B cell (primary cell): ENCODE measurements at regions not wholly inside any gene's neighbourhood (a gene's known extent, or its start where the extent isn't known, plus 50 kb on each side); places are given as distances from the start of the nearest gene placed in this dataset.

Source experiments
- ATAC-seq: fragments of 200-7000 bp; cut with Tn5 transposase; one replicate; pipeline ENCODE4 v1.10.0; 2021; ENCODE audit warnings: low read depth, mild to moderate bottlenecking, moderate number of reproducible peaks, moderate library complexity
- CTCF ChIA-PET: fragments of 350-600 bp; sonication (Branson Sonifier 250); formaldehyde crosslinking; loops from one replicate; lab custom pipeline; 2021; ENCODE audit warnings: antibody characterized with exemption, inconsistent platforms; lab: Charles Lee
- POLR2A ChIA-PET: fragments of 350-600 bp; sonication (Branson Sonifier 250); formaldehyde crosslinking; loops from one replicate; lab custom pipeline; 2021; ENCODE audit warnings: antibody characterized with exemption; lab: Charles Lee
- DNase-seq: peaks from one replicate; pipeline ENCODE4 v3.0.0; 2013
- H2AFZ ChIP-seq: 2 replicates; pipeline ENCODE4 v1.6.1; 2012; ENCODE audit warnings: mild to moderate bottlenecking, low read depth, low read length; ENCODE audit not compliant: insufficient read depth, poor library complexity, severe bottlenecking
- H3K27ac ChIP-seq, 2 donors: 1 replicate in 1 of 2; 2 replicates in 1 of 2; pipeline ENCODE4 v1.5.1; 2012 to 2013; ENCODE audit warnings: low read length in 2 of 2, mild to moderate bottlenecking in 2 of 2, moderate library complexity in 1 of 2
- H3K27me3 ChIP-seq, 4 experiments: fragments of 200-600 bp in 1 of 4; sonication (generic) in 1 of 4; replicated peaks in 1 of 4; 1 replicate in 2 of 4; 2 replicates in 2 of 4; pipeline versions ENCODE4 v1.6.1 to v1.7.0; 2013 to 2016; ENCODE audit warnings: low read length in 3 of 4, mild to moderate bottlenecking in 2 of 4, mixed read lengths in 1 of 4, moderate library complexity in 1 of 4; ENCODE audit not compliant: insufficient read depth in 4 of 4, control insufficient read depth in 3 of 4; ENCODE audit errors: control extremely low read depth in 1 of 4
- H3K36me3 ChIP-seq, 2 experiments: replicated peaks in 1 of 2; 1 replicate in 1 of 2; 2 replicates in 1 of 2; pipeline versions ENCODE4 v1.6.1 to v1.7.1; 2013; ENCODE audit warnings: low read length in 1 of 2; ENCODE audit not compliant: insufficient read depth in 2 of 2, control insufficient read depth in 1 of 2; ENCODE audit errors: control extremely low read depth in 1 of 2, extremely low read depth in 1 of 2
- H3K4me1 ChIP-seq, 2 donors: fragments of 200-600 bp in 1 of 2; sonication (generic) in 1 of 2; 1 replicate in 1 of 2; 2 replicates in 1 of 2; pipeline versions ENCODE4 v1.5.1 to v1.6.1; 2013 to 2017; ENCODE audit warnings: low read length in 2 of 2; ENCODE audit not compliant: control insufficient read depth in 2 of 2, insufficient read depth in 2 of 2
- H3K4me2 ChIP-seq: replicated peaks from 2 replicates; pipeline ENCODE3; 2012; ENCODE audit warnings: mild to moderate bottlenecking, low read depth, low read length; ENCODE audit not compliant: poor library complexity, severe bottlenecking
- H3K4me3 ChIP-seq, 5 experiments: fragments of 200-600 bp in 1 of 5; sonication (generic) in 1 of 5; 1 replicate in 3 of 5; 2 replicates in 2 of 5; pipeline versions ENCODE4 v1.5.1 to v1.7.0; 2011 to 2016; ENCODE audit warnings: low read length in 4 of 5, mild to moderate bottlenecking in 4 of 5, low read depth in 2 of 5, control low read depth in 1 of 5, moderate library complexity in 1 of 5; ENCODE audit not compliant: insufficient read depth in 1 of 5; ENCODE audit errors: control extremely low read depth in 1 of 5, extremely low read depth in 1 of 5
- H3K79me2 ChIP-seq: fragments of 200-600 bp; sonication (generic); one replicate; pipeline ENCODE4 v1.6.0; 2016; ENCODE audit warnings: low read length; ENCODE audit not compliant: control insufficient read depth, insufficient read depth
- H3K9ac ChIP-seq: fragments of 200-600 bp; sonication (generic); 2 replicates; pipeline ENCODE4 v1.6.1; 2017; ENCODE audit warnings: mild to moderate bottlenecking, low read length, moderate library complexity
- H3K9me3 ChIP-seq, 3 donors: one replicate each; pipeline versions ENCODE4 v1.6.1 to v1.7.1; 2013; ENCODE audit warnings: low read length in 2 of 3; ENCODE audit not compliant: control insufficient read depth in 2 of 3, insufficient read depth in 1 of 3; ENCODE audit errors: control extremely low read depth in 1 of 3
- H4K20me1 ChIP-seq: 2 replicates; pipeline ENCODE4 v1.6.0; 2012; ENCODE audit warnings: mild to moderate bottlenecking, low read length; ENCODE audit not compliant: insufficient read depth, control insufficient read depth, poor library complexity, severe bottlenecking
- H3K27ac Mint-ChIP-seq: one replicate; pipeline ENCODE4 v1.8.0; 2021; ENCODE audit warnings: mixed read lengths
- H3K27me3 Mint-ChIP-seq: one replicate; pipeline ENCODE4 v1.8.0; 2021; ENCODE audit warnings: mixed read lengths
- H3K4me1 Mint-ChIP-seq: one replicate; pipeline ENCODE4 v1.8.0; 2021; ENCODE audit warnings: mixed read lengths
- H3K4me3 Mint-ChIP-seq: one replicate; pipeline ENCODE4 v1.8.0; 2021; ENCODE audit warnings: mixed read lengths
- H3K9me3 Mint-ChIP-seq: one replicate; pipeline ENCODE4 v1.8.0; 2022; ENCODE audit warnings: mixed read lengths; ENCODE audit not compliant: insufficient read depth
- CTCF ChIP-seq: fragments of 200-600 bp; IDR thresholded peaks from one replicate; pipeline ENCODE4 v1.8.0; 2022; ENCODE audit warnings: antibody characterized with exemption, mild to moderate bottlenecking
- EZH2 ChIP-seq: IDR thresholded peaks from 2 replicates; pipeline ENCODE4 v1.6.1; 2012; ENCODE audit warnings: borderline replicate concordance, low read depth, mild to moderate bottlenecking, moderate library complexity, low read length; ENCODE audit not compliant: insufficient read depth, poor library complexity, severe bottlenecking
- WGBS: methylation state at CpG from one replicate; pipeline ENCODE4 v1.1.5; 2013; ENCODE audit warnings: missing lambda C conversion rate; ENCODE audit not compliant: insufficient coverage; 5-methylcytosine and 5-hydroxymethylcytosine counted together
- intact Hi-C: fragments of 100-400 bp; cut with micrococcal nuclease; formaldehyde crosslinking; loops from one replicate; pipeline ENCODE4 v1.10.0; 2022

- no peaks in the 10 kb centered on the region for H4K20me1 ChIP-seq
- no CpG with 5 or more reads among the region's 2 CpGs for WGBS
- Mint-ChIP-seq H3K27me3 (no peaks in the 10 kb centered on the region), H3K4me1 (no peaks in the 10 kb centered on the region), H3K27ac (no peak overlapping the region), H3K9me3 (no peaks in the 10 kb centered on the region), H3K4me3 (no peak overlapping the region)
- no peak for ATAC-seq
- ChIA-PET POLR2A (no interaction called here), CTCF (no interaction called here)
- no peaks in the 10 kb centered on the region for H3K27me3 ChIP-seq
- no peaks in the 10 kb centered on the region for H3K36me3 ChIP-seq
- H3K9me3 ChIP-seq, result peaks cover 0 to 2% (median 0%) of the 10 kb centered on the region in 3 donors
- H3K4me3 ChIP-seq, result no peak overlapping the region
- no peak for TF ChIP-seq EZH2
- TF ChIP-seq CTCF, result no peak
- H3K4me2 ChIP-seq, result no peak overlapping the region
- no peak for DNase-seq
- H3K4me1 ChIP-seq, result no peaks in the 10 kb centered on the region
- intact Hi-C loops, result no loop called here
- H3K9ac ChIP-seq, result no peak overlapping the region
- H3K27ac ChIP-seq, result no peak overlapping the region
- H2AFZ ChIP-seq, result no peak overlapping the region
- H3K79me2 ChIP-seq, result no peaks in the 10 kb centered on the region
These were observed 292.0 kb upstream of the NECTIN3 start for GRCh38 chr3:110779581-110779980.

- POLR2A ChIA-PET, result no interaction called here
- Histone ChIP-seq H3K79me2 (no peaks in the 10 kb centered on the region), H2AFZ (no peak overlapping the region), H3K36me3 (no peaks in the 10 kb centered on the region), H3K27ac (no peak overlapping the region), H3K9me3 (no peaks in the 10 kb centered on the region), H3K4me1 (no peaks in the 10 kb centered on the region), H3K9ac (no peak overlapping the region), H3K27me3 (no peaks in the 10 kb centered on the region), H3K4me3 (no peak overlapping the region), H4K20me1 (no peaks in the 10 kb centered on the region), H3K4me2 (no peak overlapping the region)
- no CpG with 5 or more reads among the region's 3 CpGs for WGBS
- Mint-ChIP-seq H3K4me1 (no peaks in the 10 kb centered on the region), H3K9me3 (no peaks in the 10 kb centered on the region), H3K27me3 (no peaks in the 10 kb centered on the region), H3K4me3 (no peak overlapping the region), H3K27ac (no peak overlapping the region)
- CTCF ChIA-PET, result no interaction called here
- intact Hi-C loops, result no loop called here
- no peak for DNase-seq
- TF ChIP-seq EZH2, result no peak
- no peak for TF ChIP-seq CTCF
- ATAC-seq, result no peak
These were observed 288.1 kb upstream of the NECTIN3 start for GRCh38 chr3:110783541-110783940.
